Epithelial cell of proximal tubule (primary cell): ENCODE measurements at regions not wholly inside any gene's neighbourhood (a gene's known extent, or its start where the extent isn't known, plus 50 kb on each side); places are given as distances from the start of the nearest gene placed in this dataset.

Source experiments
- DNase-seq: peaks from one replicate; pipeline ENCODE4 v3.0.0-alpha.2; 2011; ENCODE audit warnings: low read depth
- H3K4me3 ChIP-seq: 2 replicates; pipeline ENCODE4 v1.5.1; 2011; ENCODE audit warnings: low read depth, mild to moderate bottlenecking, low read length
- CTCF ChIP-seq: conservative IDR thresholded peaks from 2 replicates; pipeline ENCODE4 v1.5.1; 2012; ENCODE audit warnings: low read depth, mild to moderate bottlenecking, low read length

GRCh38 chr1:147837129-147837963, 65.2 kb upstream of the GJA8 start:
- no peak for DNase-seq
- no peak overlapping the region for H3K4me3 ChIP-seq
- TF ChIP-seq CTCF, result no peak

GRCh38 chr1:147837964-147838292, 64.7 kb upstream of the GJA8 start:
- no peak for TF ChIP-seq CTCF
- no peak for DNase-seq
- no peak overlapping the region for H3K4me3 ChIP-seq

- DNase-seq, result no peak
- peak; percentile 32 for TF ChIP-seq CTCF
- no peak overlapping the region for H3K4me3 ChIP-seq
Measured at GRCh38 chr1:147840909-147841308, 61.7 kb upstream of the GJA8 start.

GRCh38 chr1:147842578-147842977, 60.0 kb upstream of the GJA8 start:
- no peak for DNase-seq
- TF ChIP-seq CTCF, result no peak
- no peak overlapping the region for H3K4me3 ChIP-seq

- TF ChIP-seq CTCF, result no peak
- DNase-seq, result no peak
- no peak overlapping the region for H3K4me3 ChIP-seq
Measured at GRCh38 chr1:147843486-147843885, 59.1 kb upstream of the GJA8 start.

GRCh38 chr1:147847831-147848230, 54.8 kb upstream of the GJA8 start:
- no peak for TF ChIP-seq CTCF
- DNase-seq, result no peak
- no peak overlapping the region for H3K4me3 ChIP-seq
